Stomach (tissue), 8 donors: ENCODE measurements at regions not wholly inside any gene's neighbourhood (a gene's known extent, or its start where the extent isn't known, plus 50 kb on each side); places are given as distances from the start of the nearest gene placed in this dataset.
"Not testable (repeated sequence)": the region's sequence is repeated elsewhere in the genome, so short reads cannot be mapped to it uniquely, and the experiment has no call there.

Experiments
- DNase-seq, 2 donors: peaks; one replicate each; pipeline versions ENCODE4 v3.0.0 to v3.0.0-alpha.2; 2013 to 2019
- H3K27ac ChIP-seq, 5 donors: fragments of 200-600 bp in 4 of 5; sonication (generic) in 4 of 5; one replicate each; pipeline ENCODE4 v1.5.1; 2013 to 2019; ENCODE audit warnings: mild to moderate bottlenecking in 1 of 5, moderate library complexity in 1 of 5
- H3K27me3 ChIP-seq, 3 donors: fragments of 200-600 bp; sonication (generic); one replicate each; pipeline ENCODE4 v1.5.1; 2017 to 2019; ENCODE audit warnings: mixed run types in 1 of 3
- H3K36me3 ChIP-seq, 4 donors: fragments of 200-600 bp; sonication (generic); 1 replicate in 3 of 4; 2 replicates in 1 of 4; pipeline ENCODE4 v1.5.1; 2016 to 2019
- H3K4me1 ChIP-seq, 4 donors: fragments of 200-600 bp; sonication (generic); one replicate each; pipeline ENCODE4 v1.5.1; 2016 to 2019
- H3K4me3 ChIP-seq, 4 donors: fragments of 200-600 bp; sonication (generic) in 3 of 4; one replicate each; pipeline ENCODE4 v1.5.1; 2016 to 2019; ENCODE audit warnings: mild to moderate bottlenecking in 1 of 4
- H3K9me3 ChIP-seq, 4 donors: fragments of 200-600 bp; sonication (generic); one replicate each; pipeline ENCODE4 v1.5.1; 2016 to 2019
- EP300 ChIP-seq: sonication (generic); formaldehyde crosslinking; IDR thresholded peaks from one replicate; pipeline ENCODE4 v1.6.1; 2017; ENCODE audit warnings: antibody characterized with exemption
- POLR2A ChIP-seq, 4 donors: fragments of 450-650 bp; IDR thresholded peaks; one replicate each; pipeline ENCODE4 v1.6.1; 2016; ENCODE audit warnings: antibody characterized with exemption in 4 of 4, control low read depth in 2 of 4, mild to moderate bottlenecking in 1 of 4, moderate library complexity in 1 of 4
- POLR2AphosphoS5 ChIP-seq, 3 donors: sonication (generic); formaldehyde crosslinking; IDR thresholded peaks; one replicate each; pipeline ENCODE4 v1.6.1; 2016; ENCODE audit warnings: antibody characterized with exemption in 3 of 3
- WGBS, 5 donors: extraction: QIAGEN DNeasy Blood & Tissue Kit in 3 of 5; methylation state at CpG; one replicate each; pipeline versions ENCODE4 v1.1.5 to v1.1.7; 2013 to 2018; 5-methylcytosine and 5-hydroxymethylcytosine counted together
- intact Hi-C: fragments of 100-400 bp; cut with DNase I; formaldehyde crosslinking; loops from one replicate; pipeline ENCODE4 v1.15.1; 2023; ENCODE audit warnings: low total_unique reads
- TF ChIP-seq, protein P1 (sequence below), 7 experiments: fragments of 450-650 bp in 4 of 7; fragments of 200-600 bp in 3 of 7; sonication (generic) in 3 of 7; IDR thresholded peaks; one replicate each; pipeline ENCODE4 v1.5.1; 2016 to 2019; ENCODE audit warnings: antibody characterized with exemption in 7 of 7, control low read depth in 2 of 7, mild to moderate bottlenecking in 1 of 7
- donor health status: healthy with polysubstance abuse.
- donor health status: Bipolar disorder and iron deficiency.
- donor health status: healthy.

DNA sequence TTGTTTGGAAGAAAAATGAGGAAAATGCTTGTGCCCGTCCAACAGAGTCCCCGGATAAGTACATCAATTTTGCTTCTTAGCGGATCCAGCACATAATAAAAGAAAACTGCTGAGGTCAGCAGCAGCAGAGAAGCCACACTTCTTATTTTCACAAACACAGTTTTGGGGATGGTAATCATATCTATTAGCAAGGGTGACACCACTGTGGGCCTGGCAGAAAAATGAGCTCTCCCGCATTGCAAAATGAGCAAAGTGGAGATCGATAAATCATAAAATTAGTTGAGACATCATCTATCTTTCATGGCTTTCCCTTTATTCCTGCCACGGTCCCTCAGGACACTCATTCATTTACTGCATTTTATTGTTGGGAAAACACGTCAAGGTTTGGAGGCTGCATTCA is 186.4 kb downstream of the NPIPA7 start:
- H3K4me3 ChIP-seq, H3K9me3 ChIP-seq, H3K27ac ChIP-seq, H3K36me3 ChIP-seq, DNase-seq, H3K4me1 ChIP-seq, H3K27me3 ChIP-seq, intact Hi-C loops: not testable (repeated sequence)
- WGBS, 5 donors, result no CpG with 5 or more reads among the region's 7 CpGs

DNA sequence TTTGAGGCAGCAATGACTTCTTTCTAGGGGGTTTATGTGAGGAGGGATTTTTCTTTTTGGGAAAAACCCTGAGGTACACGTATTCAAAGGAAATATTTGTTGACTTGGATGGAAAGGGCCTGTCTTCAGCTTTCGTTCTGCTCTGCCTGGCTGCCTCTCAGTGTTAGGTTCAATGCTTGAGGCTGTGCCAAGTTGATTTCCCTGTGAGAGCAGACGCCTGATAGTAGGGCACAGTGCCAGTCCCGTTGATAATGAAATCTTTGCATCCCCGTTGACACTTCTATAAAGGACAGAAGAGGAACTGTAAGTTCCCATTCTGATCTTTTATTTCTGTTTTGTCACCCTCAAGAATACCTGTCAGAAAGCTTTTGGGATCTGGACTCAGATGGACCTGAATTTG is 191.1 kb downstream of the NPIPA7 start:
- H3K9me3 ChIP-seq, H3K27me3 ChIP-seq, H3K4me3 ChIP-seq, H3K27ac ChIP-seq, H3K36me3 ChIP-seq, intact Hi-C loops, H3K4me1 ChIP-seq: not testable (repeated sequence)
- WGBS, 5 donors, result 15 to 36% (median 21%) methylated on average over 5 of the region's 5 CpGs
- peak in 1 of 2 donors; percentile 38 for DNase-seq

DNA sequence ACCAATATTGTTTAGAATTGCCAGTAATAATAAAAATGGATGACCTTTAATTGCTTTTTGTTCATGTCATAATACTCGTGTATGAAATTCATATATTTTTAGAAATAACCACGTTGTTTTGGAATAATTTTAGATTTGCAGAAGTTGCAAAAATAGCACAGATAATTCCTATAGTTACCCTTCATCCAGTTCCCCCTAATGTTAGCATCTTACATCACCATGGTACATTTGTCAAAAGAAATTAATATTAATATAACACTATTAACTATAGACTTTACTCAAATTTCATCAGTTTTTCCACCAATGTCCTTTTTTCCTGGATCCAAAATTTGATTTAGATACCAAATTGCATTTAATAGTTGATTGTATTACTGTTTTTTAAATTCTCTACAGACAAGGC is 191.9 kb downstream of the NPIPA7 start:
- H3K4me3 ChIP-seq, H3K9me3 ChIP-seq, H3K4me1 ChIP-seq, intact Hi-C loops, H3K27ac ChIP-seq, H3K36me3 ChIP-seq, H3K27me3 ChIP-seq, DNase-seq: not testable (repeated sequence)
- WGBS, 5 donors, result 51 to 79% (median 67%) methylated on average over 2 of the region's 2 CpGs

DNA sequence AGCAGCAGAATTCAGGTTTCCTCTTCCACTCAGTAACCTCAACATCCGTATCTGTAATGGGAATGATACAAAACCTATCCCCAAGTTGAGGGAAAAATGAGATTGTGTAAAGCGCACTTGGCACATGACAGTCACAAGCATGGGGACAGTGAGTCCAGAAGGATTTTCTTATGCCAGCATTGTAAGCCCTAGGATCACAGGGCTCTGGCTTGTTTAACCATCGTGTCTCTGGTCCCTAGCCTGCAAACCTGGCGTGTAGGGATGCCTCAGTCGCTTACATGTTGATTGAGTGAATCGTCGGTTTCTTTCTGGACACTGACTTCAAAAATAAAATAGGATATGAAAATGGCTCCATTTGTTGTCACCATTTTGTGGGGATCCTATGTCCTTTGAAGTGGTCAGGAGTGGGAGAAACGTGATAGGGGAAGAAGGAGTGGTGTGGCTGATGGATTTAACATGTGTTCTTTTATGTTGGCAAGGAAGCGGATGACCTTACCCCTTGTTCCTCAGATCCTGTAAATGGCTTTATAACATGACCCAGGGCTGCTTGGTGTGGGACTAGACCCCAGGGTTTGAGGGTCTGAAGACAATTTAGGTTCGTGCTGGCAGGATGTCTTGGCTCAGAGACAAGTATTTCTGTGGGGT is 193.3 kb downstream of the NPIPA7 start:
- H3K9me3 ChIP-seq, H3K27ac ChIP-seq, H3K4me3 ChIP-seq, DNase-seq, H3K27me3 ChIP-seq, intact Hi-C loops, H3K36me3 ChIP-seq, H3K4me1 ChIP-seq: not testable (repeated sequence)
- WGBS, 5 donors, result 79 to 88% (median 85%) methylated on average over 7 to 8 of the region's 10 CpGs

DNA sequence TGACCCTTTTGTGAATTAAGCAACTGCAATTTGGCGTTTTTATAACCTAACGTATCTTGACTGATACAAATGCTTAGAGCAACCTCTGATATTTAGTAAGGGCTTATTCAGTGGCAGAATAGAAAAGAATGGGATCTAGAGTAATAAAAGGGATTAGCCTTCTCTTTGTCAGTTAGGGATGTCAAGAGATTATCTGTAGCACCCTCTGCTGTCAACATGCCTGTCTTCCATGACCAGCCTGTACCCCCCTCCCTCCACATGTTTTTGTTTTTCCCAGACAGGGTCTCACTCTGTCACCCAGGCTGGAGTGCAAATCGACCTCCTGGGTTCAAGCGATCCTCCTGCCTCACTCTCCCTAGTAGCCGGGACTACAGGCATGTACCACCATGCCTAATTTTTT is 198.1 kb downstream of the NPIPA7 start:
- intact Hi-C loops, H3K27ac ChIP-seq, H3K36me3 ChIP-seq, H3K4me1 ChIP-seq, H3K4me3 ChIP-seq, DNase-seq, H3K27me3 ChIP-seq, H3K9me3 ChIP-seq: not testable (repeated sequence)
- 57 to 70% (median 64%) methylated on average over 5 of the region's 5 CpGs for WGBS, 5 donors

DNA sequence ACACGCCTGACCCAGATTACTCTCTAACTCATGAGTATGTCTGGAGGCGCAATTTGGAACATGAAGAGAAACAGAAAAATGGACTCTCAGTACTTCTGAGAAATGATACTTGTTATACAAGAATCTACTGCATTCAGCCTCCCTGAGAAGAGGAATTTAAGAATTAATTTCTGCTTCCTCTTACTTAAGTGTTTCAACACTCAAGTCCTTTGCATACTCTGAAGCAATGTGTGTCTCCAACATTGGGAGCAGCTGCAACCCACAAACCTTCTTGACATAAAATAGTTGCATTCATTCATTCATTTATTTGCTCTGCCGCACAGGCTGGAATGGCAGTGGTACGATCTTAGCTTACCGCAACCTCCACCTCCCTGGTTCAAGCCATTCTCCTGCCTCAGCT is 199.8 kb downstream of the NPIPA7 start:
- Histone ChIP-seq H3K36me3 (no peaks in the 10 kb centered on the region), H3K4me1 (no peaks in the 10 kb centered on the region), H3K9me3 (peaks cover 0 to 6% (median 0%) of the 10 kb centered on the region in 4 donors), H3K4me3 (no peak overlapping the region), H3K27me3 (peaks cover 0 to 4% (median 0%) of the 10 kb centered on the region in 3 donors), H3K27ac (no peak overlapping the region)
- TF ChIP-seq, protein P1, sequence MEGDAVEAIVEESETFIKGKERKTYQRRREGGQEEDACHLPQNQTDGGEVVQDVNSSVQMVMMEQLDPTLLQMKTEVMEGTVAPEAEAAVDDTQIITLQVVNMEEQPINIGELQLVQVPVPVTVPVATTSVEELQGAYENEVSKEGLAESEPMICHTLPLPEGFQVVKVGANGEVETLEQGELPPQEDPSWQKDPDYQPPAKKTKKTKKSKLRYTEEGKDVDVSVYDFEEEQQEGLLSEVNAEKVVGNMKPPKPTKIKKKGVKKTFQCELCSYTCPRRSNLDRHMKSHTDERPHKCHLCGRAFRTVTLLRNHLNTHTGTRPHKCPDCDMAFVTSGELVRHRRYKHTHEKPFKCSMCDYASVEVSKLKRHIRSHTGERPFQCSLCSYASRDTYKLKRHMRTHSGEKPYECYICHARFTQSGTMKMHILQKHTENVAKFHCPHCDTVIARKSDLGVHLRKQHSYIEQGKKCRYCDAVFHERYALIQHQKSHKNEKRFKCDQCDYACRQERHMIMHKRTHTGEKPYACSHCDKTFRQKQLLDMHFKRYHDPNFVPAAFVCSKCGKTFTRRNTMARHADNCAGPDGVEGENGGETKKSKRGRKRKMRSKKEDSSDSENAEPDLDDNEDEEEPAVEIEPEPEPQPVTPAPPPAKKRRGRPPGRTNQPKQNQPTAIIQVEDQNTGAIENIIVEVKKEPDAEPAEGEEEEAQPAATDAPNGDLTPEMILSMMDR (IDR thresholded peaks at IDR 0.05), result no peak
- TF ChIP-seq POLR2A (IDR thresholded peaks at IDR 0.05) (no peak), POLR2AphosphoS5 (IDR thresholded peaks at IDR 0.05) (no peak), EP300 (no peak)
- intact Hi-C loops, result no loop called here
- DNase-seq, result no peak
- WGBS, 5 donors, result 90 to 95% (median 92%) methylated on average over 5 of the region's 5 CpGs

DNA sequence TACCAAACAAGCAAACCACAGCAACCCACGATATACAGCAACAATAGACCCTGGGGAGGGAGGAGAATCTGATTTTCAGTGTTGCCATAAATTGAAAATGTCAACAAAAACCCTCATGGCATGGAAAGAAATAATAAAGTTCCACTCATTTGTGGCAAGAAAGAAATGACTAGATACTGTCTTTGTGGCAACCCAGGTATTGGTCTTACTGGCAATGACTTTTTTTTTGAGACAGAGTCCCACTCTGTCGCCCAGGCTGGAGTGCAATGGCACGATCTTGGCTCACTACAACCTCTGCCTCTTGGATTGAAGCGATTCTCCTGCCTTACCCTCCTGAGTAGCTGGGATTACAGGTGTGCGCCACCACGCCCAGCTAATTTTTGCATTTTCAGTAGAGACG is 204.0 kb downstream of the NPIPA7 start:
- H3K4me3 ChIP-seq, DNase-seq, H3K27me3 ChIP-seq, intact Hi-C loops, H3K36me3 ChIP-seq, H3K9me3 ChIP-seq, H3K4me1 ChIP-seq, H3K27ac ChIP-seq: not testable (repeated sequence)
- WGBS, 5 donors, result 74 to 88% (median 81%) methylated on average over 7 of the region's 7 CpGs

DNA sequence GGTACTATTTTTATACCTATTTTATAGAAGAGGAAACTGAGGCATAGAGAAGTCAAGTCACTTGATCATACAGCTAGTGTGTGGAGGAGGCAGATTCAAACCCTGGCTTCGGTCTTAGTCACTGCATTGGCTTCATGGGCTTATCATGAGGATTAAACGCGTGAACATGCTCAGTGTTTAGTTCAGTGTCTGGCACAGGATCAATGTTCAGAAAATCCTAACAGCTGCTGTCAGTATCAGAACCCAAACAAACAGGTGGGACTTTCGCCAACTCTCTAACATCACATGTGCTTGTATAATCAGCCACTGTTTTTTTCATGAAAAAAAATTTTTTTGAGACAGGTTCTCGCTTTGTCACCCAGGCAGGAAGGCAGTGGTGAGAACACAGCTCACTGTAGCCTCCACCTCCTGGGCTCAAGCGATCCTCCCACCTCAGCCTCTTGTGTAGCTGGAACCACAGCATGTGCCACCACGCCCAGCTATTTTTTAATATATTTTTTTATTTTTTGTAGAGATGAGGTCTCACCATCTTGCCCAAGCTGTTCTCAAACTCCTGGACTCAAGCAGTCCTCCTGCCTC is 207.2 kb downstream of the NPIPA7 start:
- DNase-seq, H3K4me3 ChIP-seq, H3K27ac ChIP-seq, H3K4me1 ChIP-seq, H3K27me3 ChIP-seq, H3K36me3 ChIP-seq, H3K9me3 ChIP-seq, intact Hi-C loops: not testable (repeated sequence)
- 50 to 79% (median 66%) methylated on average over 4 to 6 of the region's 7 CpGs for WGBS, 5 donors

DNA sequence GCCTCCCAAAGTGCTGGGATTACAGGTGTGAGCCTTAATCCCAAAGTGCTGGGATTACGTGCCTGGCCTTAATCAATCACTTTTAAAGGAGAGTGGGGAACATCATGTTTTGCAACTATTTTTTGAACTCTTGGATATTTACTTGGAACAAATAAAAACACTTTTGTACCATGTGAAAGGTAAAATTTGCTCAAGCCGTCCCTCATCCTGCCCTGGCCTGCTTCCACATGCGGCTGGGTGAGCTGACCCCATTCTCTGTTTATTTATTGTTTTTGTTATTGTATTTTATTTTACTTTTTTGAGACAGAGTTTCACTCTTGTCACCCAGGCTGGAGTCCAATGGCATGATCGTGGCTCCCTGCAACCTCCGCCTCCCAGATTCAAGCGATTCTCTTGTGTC is 208.0 kb downstream of the NPIPA7 start:
- H3K4me1 ChIP-seq, H3K4me3 ChIP-seq, DNase-seq, H3K9me3 ChIP-seq, H3K27ac ChIP-seq, intact Hi-C loops, H3K36me3 ChIP-seq, H3K27me3 ChIP-seq: not testable (repeated sequence)
- WGBS, 5 donors, result 83 to 91% (median 88%) methylated on average over 4 to 5 of the region's 6 CpGs

DNA sequence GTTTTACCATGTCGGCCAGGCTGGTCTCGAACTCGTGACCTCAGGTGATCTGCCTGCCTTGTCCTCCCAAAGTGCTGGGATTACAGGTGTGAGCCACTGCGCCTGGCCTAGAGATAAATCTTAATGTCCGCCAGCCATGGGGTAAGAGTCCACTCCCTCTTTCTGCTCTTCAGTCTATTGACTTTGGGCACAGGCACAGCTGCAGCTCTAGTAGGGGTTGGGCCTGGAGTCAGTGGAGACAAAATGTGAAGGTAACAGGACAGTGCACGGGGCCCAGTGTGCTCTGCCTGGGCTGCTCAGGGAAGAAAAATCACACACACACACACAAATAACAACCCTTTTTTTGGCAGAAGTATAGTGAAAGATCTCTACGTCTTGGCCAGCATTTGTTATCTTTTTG is 209.5 kb downstream of the NPIPA7 start:
- H3K27me3 ChIP-seq, H3K4me1 ChIP-seq, H3K4me3 ChIP-seq, H3K36me3 ChIP-seq, intact Hi-C loops, H3K27ac ChIP-seq, H3K9me3 ChIP-seq, DNase-seq: not testable (repeated sequence)
- whole genome bisulfite sequencing, 5 donors, result 77 to 82% (median 81%) methylated on average over 7 of the region's 7 CpGs

DNA sequence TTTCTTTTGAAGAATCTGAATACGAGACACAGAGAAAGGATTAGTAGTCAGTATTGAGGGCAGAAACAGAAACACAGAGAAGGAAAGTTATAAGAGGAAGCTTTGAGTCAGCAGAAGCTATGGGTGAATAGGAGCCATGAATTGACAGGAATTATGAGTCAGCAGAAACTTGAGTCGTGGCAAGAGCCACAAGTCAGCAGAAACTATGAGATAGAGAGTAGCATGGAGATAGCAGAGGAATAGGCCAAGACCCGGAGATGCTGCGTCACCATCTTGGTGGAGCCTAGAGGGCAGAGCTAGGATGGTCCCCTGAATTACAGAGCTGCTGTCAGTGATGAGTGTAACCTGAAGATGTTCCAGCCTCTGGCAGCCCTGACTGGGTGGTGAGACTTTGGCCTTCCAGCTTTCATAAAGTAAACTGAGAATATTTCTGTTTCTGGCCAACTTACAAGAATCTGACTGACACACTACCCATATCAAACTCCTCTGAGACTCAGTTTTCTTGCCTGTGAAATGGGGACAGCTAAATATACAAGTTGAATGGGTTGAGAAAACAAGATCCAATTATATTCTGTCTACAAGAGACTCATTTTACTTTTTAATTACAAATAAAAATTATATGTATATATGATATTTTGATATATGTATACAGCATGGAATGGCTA is 211.8 kb downstream of the NPIPA7 start:
- H3K36me3 ChIP-seq, intact Hi-C loops, H3K27me3 ChIP-seq, H3K9me3 ChIP-seq, H3K4me3 ChIP-seq, DNase-seq, H3K27ac ChIP-seq, H3K4me1 ChIP-seq: not testable (repeated sequence)
- WGBS, 5 donors, result 20 to 67% (median 30%) methylated on average over 1 to 2 of the region's 4 CpGs
